GM19397 (cell line): ENCODE measurements at regions not wholly inside any gene's neighbourhood (a gene's known extent, or its start where the extent isn't known, plus 50 kb on each side); places are given as distances from the start of the nearest gene placed in this dataset.
"Not testable (repeated sequence)": the region's sequence is repeated elsewhere in the genome, so short reads cannot be mapped to it uniquely, and the experiment has no call there.

ENCODE experiments used
- ATAC-seq: cut with Tn5 transposase; IDR thresholded peaks from one replicate; pipeline ENCODE4 v1.9.1; 2021; ENCODE audit warnings: mild to moderate bottlenecking, moderate library complexity; ENCODE audit not compliant: unreplicated experiment

GRCh38 chr5:89695371-89695770 is 714.2 kb downstream of the CETN3 start:
- ATAC-seq = no peak

GRCh38 chr5:89694026-89694550 is 715.5 kb downstream of the CETN3 start:
- no peak for ATAC-seq

GRCh38 chr5:89690331-89690730 is 719.2 kb downstream of the CETN3 start:
- no peak for ATAC-seq

GRCh38 chr5:89686081-89686765 is 723.3 kb downstream of the CETN3 start:
- ATAC-seq = no peak

GRCh38 chr5:89676634-89677033 is 732.9 kb downstream of the CETN3 start:
- no peak for ATAC-seq

- no peak for ATAC-seq
Measured at GRCh38 chr5:89673019-89673418, 736.5 kb downstream of the CETN3 start.

GRCh38 chr5:89668821-89669220 is 740.7 kb downstream of the CETN3 start:
- ATAC-seq = no peak

- ATAC-seq = no peak
Measured at GRCh38 chr5:89662499-89662898, 747.1 kb downstream of the CETN3 start.

GRCh38 chr5:89638871-89639270 is 755.9 kb upstream of the MEF2C start:
- no peak for ATAC-seq

GRCh38 chr5:89634176-89634575 is 751.2 kb upstream of the MEF2C start:
- not testable (repeated sequence) for ATAC-seq

- not testable (repeated sequence) for ATAC-seq
Measured at GRCh38 chr5:89630064-89630463, 747.1 kb upstream of the MEF2C start.

- no peak for ATAC-seq
Measured at GRCh38 chr5:89628876-89629635, 746.1 kb upstream of the MEF2C start.

- ATAC-seq = no peak
Measured at GRCh38 chr5:89615839-89616518, 733.0 kb upstream of the MEF2C start.

GRCh38 chr5:89613222-89613956 is 730.4 kb upstream of the MEF2C start:
- peak; percentile 93 for ATAC-seq

GRCh38 chr5:89606939-89607534 is 724.1 kb upstream of the MEF2C start:
- no peak for ATAC-seq

GRCh38 chr5:89604342-89604741 is 721.4 kb upstream of the MEF2C start:
- no peak for ATAC-seq

- ATAC-seq = no peak
Measured at GRCh38 chr5:89601880-89602279, 718.9 kb upstream of the MEF2C start.

GRCh38 chr5:89597878-89598277 is 714.9 kb upstream of the MEF2C start:
- ATAC-seq = no peak

GRCh38 chr5:89596821-89597220 is 713.8 kb upstream of the MEF2C start:
- ATAC-seq = no peak

- ATAC-seq = no peak
Measured at GRCh38 chr5:89595056-89595455, 712.1 kb upstream of the MEF2C start.
